ENCODE measurements at regions not wholly inside any gene's neighbourhood (a gene's known extent, or its start where the extent isn't known, plus 50 kb on each side); places are given as distances from the start of the nearest gene placed in this dataset.

GRCh38 chr11:119489087-119489486, 66.1 kb upstream of the THY1 start:
- no peak for DNase-seq

- DNase-seq: no peak
Observed at GRCh38 chr11:119488256-119488995, 65.5 kb upstream of the THY1 start.

- DNase-seq: no peak
Observed at GRCh38 chr11:119486691-119487259, 63.8 kb upstream of the THY1 start.

GRCh38 chr11:119486016-119486415, 63.0 kb upstream of the THY1 start:
- no peak for DNase-seq

GRCh38 chr11:119484741-119485605, 62.0 kb upstream of the THY1 start:
- no peak for DNase-seq

GRCh38 chr11:119483881-119484371, 61.0 kb upstream of the THY1 start:
- no peak for DNase-seq

- DNase-seq: no peak
Observed at GRCh38 chr11:119483341-119483880, 60.4 kb upstream of the THY1 start.

- no peak for DNase-seq
Observed at GRCh38 chr11:119482521-119483011, 59.6 kb upstream of the THY1 start.

GRCh38 chr11:119481667-119482400, 58.9 kb upstream of the THY1 start:
- no peak for DNase-seq

- peak; percentile 45 to 90 for DNase-seq
Observed at GRCh38 chr11:119481021-119481666, 58.2 kb upstream of the THY1 start.

GRCh38 chr11:119480380-119481020, 57.5 kb upstream of the THY1 start:
- no peak for DNase-seq

GRCh38 chr11:119479685-119480275, 56.8 kb upstream of the THY1 start:
- no peak for DNase-seq

- no peak for DNase-seq
Observed at GRCh38 chr11:119478711-119479285, 55.8 kb upstream of the THY1 start.

GRCh38 chr11:119476666-119477331, 53.8 kb upstream of the THY1 start:
- no peak for DNase-seq

- no peak for DNase-seq
Observed at GRCh38 chr11:119476038-119476437, 53.1 kb upstream of the THY1 start.

- peak; percentile 47 to 70 for DNase-seq
Observed at GRCh38 chr11:119474682-119475596, 52.0 kb upstream of the THY1 start.

- DNase-seq: no peak
Observed at GRCh38 chr11:119473901-119474681, 51.1 kb upstream of the THY1 start.

GRCh38 chr11:119473226-119473625, 50.3 kb upstream of the THY1 start:
- DNase-seq: no peak
